SK-N-SH treated with all-trans-retinoic acid at 6 μM for 48 hours (cell line): ENCODE measurements at regions not wholly inside any gene's neighbourhood (a gene's known extent, or its start where the extent isn't known, plus 50 kb on each side); places are given as distances from the start of the nearest gene placed in this dataset.

Experiments
- SNAI2 ChIP-seq: fragments of 250-450 bp; sonication (Bioruptor Pico); IDR thresholded peaks from 2 replicates; pipeline ENCODE4 v1.5.0; 2020; ENCODE audit warnings: mild to moderate bottlenecking, moderate library complexity
- TCF4 ChIP-seq: fragments of 250-450 bp; sonication (Bioruptor Pico); IDR thresholded peaks from 2 replicates; pipeline ENCODE4 v1.8.0; 2021; ENCODE audit warnings: mild to moderate bottlenecking, moderate library complexity, borderline replicate concordance
- ZC3H10 ChIP-seq: fragments of 250-450 bp; sonication (Bioruptor Pico); IDR thresholded peaks from 2 replicates; pipeline ENCODE4 v1.5.1; 2021; ENCODE audit warnings: mild to moderate bottlenecking, moderate library complexity
- ZFP30 ChIP-seq: fragments of 450-650 bp; formaldehyde crosslinking; IDR thresholded peaks from 2 replicates; pipeline ENCODE4 v1.5.0; 2022; ENCODE audit warnings: mild to moderate bottlenecking, moderate library complexity
- TF ChIP-seq, protein P1 (sequence below): fragments of 250-450 bp; sonication (Bioruptor Pico); IDR thresholded peaks from 2 replicates; pipeline ENCODE4 v1.5.1; 2020; ENCODE audit warnings: low read depth, mild to moderate bottlenecking, moderate library complexity
- TF ChIP-seq, protein P2 (sequence below): fragments of 250-450 bp; sonication (Bioruptor Pico); IDR thresholded peaks from 2 replicates; pipeline ENCODE4 v1.8.0; 2021; ENCODE audit warnings: low read depth, mild to moderate bottlenecking, moderate library complexity, borderline replicate concordance

DNA sequence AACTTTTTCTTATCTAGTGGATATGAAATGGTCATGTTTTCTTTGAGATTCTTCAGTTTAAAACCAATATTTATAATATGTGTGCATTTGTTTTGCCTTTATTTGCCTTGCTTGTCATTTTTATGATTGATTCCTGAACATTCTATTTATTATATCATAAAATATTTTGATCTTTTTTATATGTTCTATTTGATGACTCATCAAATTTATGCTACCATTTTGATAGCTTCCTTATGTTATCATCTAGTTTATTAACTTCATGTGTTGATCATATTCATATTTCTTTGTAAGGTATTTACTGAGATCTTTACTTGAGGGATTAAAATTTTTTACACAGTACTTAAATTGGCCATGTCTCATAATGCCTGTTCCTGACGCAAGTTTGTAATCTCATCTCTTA lies 1650.0 kb downstream of the AMY1C start:
- TF ChIP-seq SNAI2 (CRISPR knock-in tag) (no peak), ZFP30 (CRISPR knock-in tag) (no peak), ZC3H10 (CRISPR knock-in tag) (no peak), TCF4 (CRISPR knock-in tag) (no peak)
- TF ChIP-seq, protein P1, sequence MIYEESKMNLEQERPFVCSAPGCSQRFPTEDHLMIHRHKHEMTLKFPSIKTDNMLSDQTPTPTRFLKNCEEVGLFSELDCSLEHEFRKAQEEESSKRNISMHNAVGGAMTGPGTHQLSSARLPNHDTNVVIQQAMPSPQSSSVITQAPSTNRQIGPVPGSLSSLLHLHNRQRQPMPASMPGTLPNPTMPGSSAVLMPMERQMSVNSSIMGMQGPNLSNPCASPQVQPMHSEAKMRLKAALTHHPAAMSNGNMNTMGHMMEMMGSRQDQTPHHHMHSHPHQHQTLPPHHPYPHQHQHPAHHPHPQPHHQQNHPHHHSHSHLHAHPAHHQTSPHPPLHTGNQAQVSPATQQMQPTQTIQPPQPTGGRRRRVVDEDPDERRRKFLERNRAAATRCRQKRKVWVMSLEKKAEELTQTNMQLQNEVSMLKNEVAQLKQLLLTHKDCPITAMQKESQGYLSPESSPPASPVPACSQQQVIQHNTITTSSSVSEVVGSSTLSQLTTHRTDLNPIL: no peak
- TF ChIP-seq, protein P2, sequence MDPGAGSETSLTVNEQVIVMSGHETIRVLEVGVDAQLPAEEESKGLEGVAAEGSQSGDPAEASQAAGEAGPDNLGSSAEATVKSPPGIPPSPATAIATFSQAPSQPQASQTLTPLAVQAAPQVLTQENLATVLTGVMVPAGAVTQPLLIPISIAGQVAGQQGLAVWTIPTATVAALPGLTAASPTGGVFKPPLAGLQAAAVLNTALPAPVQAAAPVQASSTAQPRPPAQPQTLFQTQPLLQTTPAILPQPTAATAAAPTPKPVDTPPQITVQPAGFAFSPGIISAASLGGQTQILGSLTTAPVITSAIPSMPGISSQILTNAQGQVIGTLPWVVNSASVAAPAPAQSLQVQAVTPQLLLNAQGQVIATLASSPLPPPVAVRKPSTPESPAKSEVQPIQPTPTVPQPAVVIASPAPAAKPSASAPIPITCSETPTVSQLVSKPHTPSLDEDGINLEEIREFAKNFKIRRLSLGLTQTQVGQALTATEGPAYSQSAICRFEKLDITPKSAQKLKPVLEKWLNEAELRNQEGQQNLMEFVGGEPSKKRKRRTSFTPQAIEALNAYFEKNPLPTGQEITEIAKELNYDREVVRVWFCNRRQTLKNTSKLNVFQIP (CRISPR knock-in tag): no peak
